Nephron (organoid): ENCODE measurements at regions not wholly inside any gene's neighbourhood (a gene's known extent, or its start where the extent isn't known, plus 50 kb on each side); places are given as distances from the start of the nearest gene placed in this dataset.
A peak's percentile ranks its signal among the peaks of the same experiment; 100 is the strongest.

ENCODE experiments used
- H3K27ac Mint-ChIP-seq, 3 experiments: 2 replicates each; pipeline ENCODE4 v1.8.0; 2020; ENCODE audit warnings: mixed read lengths in 3 of 3, mild to moderate bottlenecking in 2 of 3, moderate library complexity in 1 of 3
- H3K27me3 Mint-ChIP-seq: 2 replicates; pipeline ENCODE4 v1.8.0; 2021; ENCODE audit warnings: low read depth, mild to moderate bottlenecking, moderate library complexity, mixed read lengths
- H3K36me3 Mint-ChIP-seq: 2 replicates; pipeline ENCODE4 v1.8.0; 2020; ENCODE audit warnings: low read depth, mixed read lengths
- H3K4me1 Mint-ChIP-seq: 2 replicates; pipeline ENCODE4 v1.8.0; 2020; ENCODE audit warnings: mixed read lengths
- H3K4me3 Mint-ChIP-seq, 3 experiments: 2 replicates each; pipeline ENCODE4 v1.8.0; 2020; ENCODE audit warnings: mild to moderate bottlenecking in 3 of 3, mixed read lengths in 3 of 3, moderate library complexity in 2 of 3
- H3K9me3 Mint-ChIP-seq: 2 replicates; pipeline ENCODE4 v1.8.0; 2020; ENCODE audit warnings: mixed read lengths
- TF ChIP-seq, protein P1 (sequence below), 3 experiments: fragments of 200-600 bp; sonication (generic); IDR thresholded peaks; one replicate each; pipeline ENCODE4 v1.5.0; 2021; ENCODE audit warnings: antibody characterized with exemption in 3 of 3; ENCODE audit not compliant: unreplicated experiment in 3 of 3

DNA sequence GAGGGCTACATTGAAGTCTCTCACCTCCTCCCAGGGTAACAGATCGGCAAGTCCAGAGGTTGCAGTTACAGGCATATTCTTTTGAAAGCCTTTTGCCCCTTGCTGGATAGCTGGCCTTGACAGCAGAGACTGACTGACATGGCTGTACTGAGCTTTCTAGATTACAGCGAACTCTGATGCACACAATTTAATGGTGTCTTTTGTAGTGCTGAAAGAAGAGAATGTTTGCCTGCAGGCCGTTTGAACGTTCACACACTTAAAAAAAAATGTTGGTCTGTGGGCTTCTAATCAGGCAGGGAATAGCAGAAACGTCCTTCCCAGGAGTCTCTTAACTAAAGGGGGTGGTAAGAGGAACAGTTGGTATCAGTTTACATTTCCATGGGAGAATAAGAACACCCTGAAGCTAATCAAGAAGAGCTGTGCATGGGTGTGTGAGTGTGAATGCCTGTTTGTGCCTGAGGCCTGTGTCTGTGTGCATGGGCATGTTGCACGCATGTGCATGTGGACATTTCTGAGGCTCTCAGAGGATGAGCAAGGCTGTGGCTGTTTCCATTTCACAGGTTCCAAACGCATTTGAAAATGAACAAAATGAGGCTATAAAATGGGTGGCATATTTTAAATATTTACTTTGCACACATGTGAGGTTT lies 213.9 kb upstream of the SSTR4 start:
- H3K27me3 Mint-ChIP-seq, result no peaks in the 10 kb centered on the region
- H3K4me3 Mint-ChIP-seq, result no peak overlapping the region
- peaks cover 43% of the 10 kb centered on the region for H3K4me1 Mint-ChIP-seq
- H3K27ac Mint-ChIP-seq, result peak overlapping the region in 1 of 3 experiments; percentile 12
- TF ChIP-seq, protein P1, sequence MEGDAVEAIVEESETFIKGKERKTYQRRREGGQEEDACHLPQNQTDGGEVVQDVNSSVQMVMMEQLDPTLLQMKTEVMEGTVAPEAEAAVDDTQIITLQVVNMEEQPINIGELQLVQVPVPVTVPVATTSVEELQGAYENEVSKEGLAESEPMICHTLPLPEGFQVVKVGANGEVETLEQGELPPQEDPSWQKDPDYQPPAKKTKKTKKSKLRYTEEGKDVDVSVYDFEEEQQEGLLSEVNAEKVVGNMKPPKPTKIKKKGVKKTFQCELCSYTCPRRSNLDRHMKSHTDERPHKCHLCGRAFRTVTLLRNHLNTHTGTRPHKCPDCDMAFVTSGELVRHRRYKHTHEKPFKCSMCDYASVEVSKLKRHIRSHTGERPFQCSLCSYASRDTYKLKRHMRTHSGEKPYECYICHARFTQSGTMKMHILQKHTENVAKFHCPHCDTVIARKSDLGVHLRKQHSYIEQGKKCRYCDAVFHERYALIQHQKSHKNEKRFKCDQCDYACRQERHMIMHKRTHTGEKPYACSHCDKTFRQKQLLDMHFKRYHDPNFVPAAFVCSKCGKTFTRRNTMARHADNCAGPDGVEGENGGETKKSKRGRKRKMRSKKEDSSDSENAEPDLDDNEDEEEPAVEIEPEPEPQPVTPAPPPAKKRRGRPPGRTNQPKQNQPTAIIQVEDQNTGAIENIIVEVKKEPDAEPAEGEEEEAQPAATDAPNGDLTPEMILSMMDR (IDR thresholded peaks at IDR 0.05; ENCODE audit: unreplicated experiment in 3 of 3), result no peak
- H3K36me3 Mint-ChIP-seq, result no peaks in the 10 kb centered on the region
- no peaks in the 10 kb centered on the region for H3K9me3 Mint-ChIP-seq

DNA sequence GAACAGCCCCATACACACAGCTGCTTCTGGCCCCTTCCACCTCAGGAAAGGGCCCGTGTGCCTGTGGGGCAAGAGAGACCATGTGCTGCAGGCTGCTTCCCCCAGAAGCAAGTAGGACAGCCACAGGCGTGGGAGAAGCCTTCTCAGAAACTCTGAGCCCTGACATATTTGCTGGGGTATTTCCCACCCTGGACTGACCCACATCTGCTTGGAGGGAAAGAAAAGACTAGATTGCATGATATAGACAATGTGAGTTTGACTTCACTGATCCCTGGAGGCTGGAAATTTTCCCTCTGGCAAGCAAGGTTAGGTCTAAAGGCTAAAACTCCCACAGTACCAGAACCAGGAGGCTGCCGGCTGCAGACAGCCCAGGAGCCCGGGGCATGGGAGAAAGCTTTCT lies 213.3 kb upstream of the SSTR4 start:
- H3K36me3 Mint-ChIP-seq, result no peaks in the 10 kb centered on the region
- no peak overlapping the region for H3K4me3 Mint-ChIP-seq
- no peaks in the 10 kb centered on the region for H3K27me3 Mint-ChIP-seq
- TF ChIP-seq, protein P1 (IDR thresholded peaks at IDR 0.05; ENCODE audit: unreplicated experiment in 3 of 3), result no peak
- H3K9me3 Mint-ChIP-seq, result no peaks in the 10 kb centered on the region
- peaks cover 38% of the 10 kb centered on the region for H3K4me1 Mint-ChIP-seq
- no peak overlapping the region for H3K27ac Mint-ChIP-seq

DNA sequence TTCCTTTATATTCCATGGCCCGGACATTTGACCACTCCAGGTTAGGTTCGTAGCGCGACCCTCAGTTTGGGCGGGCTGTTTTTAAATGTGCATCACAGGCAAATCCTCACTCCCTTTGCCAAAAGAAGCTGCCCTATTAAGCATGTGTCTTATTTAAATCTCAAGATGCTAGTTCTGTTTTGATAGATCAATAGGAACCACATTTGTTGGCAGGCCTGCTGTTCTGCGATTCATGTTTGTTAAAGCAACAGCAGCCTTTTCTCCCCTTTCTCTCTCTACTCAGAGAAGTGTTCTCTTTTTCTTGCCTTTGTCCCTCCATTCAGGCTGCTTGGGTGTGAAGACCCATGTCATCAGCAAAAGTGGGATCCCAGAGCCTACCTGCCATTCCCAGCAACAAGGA lies 212.0 kb upstream of the SSTR4 start:
- Mint-ChIP-seq H3K9me3 (no peaks in the 10 kb centered on the region), H3K4me3 (no peak overlapping the region), H3K4me1 (peaks cover 38% of the 10 kb centered on the region), H3K27ac (no peak overlapping the region), H3K36me3 (no peaks in the 10 kb centered on the region), H3K27me3 (no peaks in the 10 kb centered on the region)
- TF ChIP-seq, protein P1 (IDR thresholded peaks at IDR 0.05; ENCODE audit: unreplicated experiment in 3 of 3), result no peak

DNA sequence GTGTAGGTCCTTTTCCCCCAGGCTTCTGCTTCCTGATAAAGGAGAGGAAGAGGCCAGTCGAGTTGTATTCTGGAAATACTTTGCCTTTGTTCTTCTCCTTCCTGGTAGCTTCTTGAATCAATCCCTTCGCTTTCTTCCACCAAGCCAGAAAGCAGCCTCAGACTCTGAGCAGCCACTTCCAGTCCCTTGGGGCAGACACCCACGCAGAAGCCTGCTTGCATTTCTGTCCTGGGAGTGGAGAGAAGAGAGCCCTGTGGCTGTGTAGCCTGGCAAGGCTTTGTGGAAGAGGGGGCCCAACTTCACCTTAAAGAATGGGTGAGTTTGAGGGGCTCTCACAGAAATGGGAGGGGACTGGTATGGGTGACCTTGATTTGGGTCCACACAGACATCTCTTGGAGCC lies 211.0 kb upstream of the SSTR4 start:
- Mint-ChIP-seq H3K27ac (no peak overlapping the region), H3K9me3 (no peaks in the 10 kb centered on the region), H3K27me3 (no peaks in the 10 kb centered on the region), H3K4me3 (no peak overlapping the region), H3K36me3 (no peaks in the 10 kb centered on the region), H3K4me1 (peaks cover 30% of the 10 kb centered on the region)
- TF ChIP-seq, protein P1 (IDR thresholded peaks at IDR 0.05; ENCODE audit: unreplicated experiment in 3 of 3), result no peak

DNA sequence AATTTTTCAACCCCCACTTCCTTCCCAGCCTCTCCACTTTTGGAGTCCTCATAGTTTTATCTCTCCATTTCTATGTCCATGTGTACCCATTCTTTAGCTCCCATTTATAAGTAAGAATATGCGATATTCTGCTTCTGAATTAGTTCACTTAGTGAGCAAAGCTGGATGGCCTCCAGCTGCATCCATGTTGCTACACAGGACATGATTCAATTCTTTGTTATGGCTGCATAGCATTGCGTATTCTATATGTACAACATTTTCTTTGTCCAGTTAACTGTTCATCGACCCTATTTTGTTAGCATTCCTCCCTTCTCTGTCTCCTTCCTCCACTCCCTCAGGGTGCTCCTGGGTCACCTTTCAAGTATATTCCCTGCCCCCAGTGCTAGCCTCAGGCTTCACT lies 210.0 kb upstream of the SSTR4 start:
- TF ChIP-seq, protein P1 (IDR thresholded peaks at IDR 0.05; ENCODE audit: unreplicated experiment in 3 of 3), result no peak
- Mint-ChIP-seq H3K4me1 (peaks cover 26% of the 10 kb centered on the region), H3K4me3 (no peak overlapping the region), H3K36me3 (no peaks in the 10 kb centered on the region), H3K9me3 (no peaks in the 10 kb centered on the region), H3K27ac (no peak overlapping the region), H3K27me3 (no peaks in the 10 kb centered on the region)

DNA sequence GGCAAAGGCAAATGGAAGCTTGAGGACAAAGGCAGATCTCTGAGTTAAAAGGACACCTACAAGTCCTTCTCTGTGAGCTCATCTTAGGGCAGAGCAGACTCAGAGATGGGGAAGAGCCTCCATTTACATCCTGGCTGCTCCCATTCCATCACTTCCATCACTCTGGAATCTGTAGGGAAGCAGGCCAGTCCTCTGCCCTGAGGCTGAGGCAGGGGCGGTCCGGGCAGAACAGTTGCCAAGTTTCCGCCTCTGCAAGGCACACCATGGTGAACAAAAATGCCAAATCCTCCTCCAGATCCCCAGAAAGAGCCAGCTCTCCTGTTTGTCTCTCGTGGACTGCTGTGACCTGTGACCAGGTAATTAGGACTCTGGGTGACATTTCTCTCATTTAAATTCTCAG lies 209.6 kb upstream of the SSTR4 start:
- H3K27ac Mint-ChIP-seq, result no peak overlapping the region
- no peaks in the 10 kb centered on the region for H3K27me3 Mint-ChIP-seq
- H3K4me3 Mint-ChIP-seq, result no peak overlapping the region
- H3K9me3 Mint-ChIP-seq, result no peaks in the 10 kb centered on the region
- TF ChIP-seq, protein P1 (IDR thresholded peaks at IDR 0.05; ENCODE audit: unreplicated experiment in 3 of 3), result no peak
- no peaks in the 10 kb centered on the region for H3K36me3 Mint-ChIP-seq
- peaks cover 26% of the 10 kb centered on the region for H3K4me1 Mint-ChIP-seq
